ENCODE measurements at regions not wholly inside any gene's neighbourhood (a gene's known extent, or its start where the extent isn't known, plus 50 kb on each side); places are given as distances from the start of the nearest gene placed in this dataset.

- TF ChIP-seq CTCF (IDR thresholded peaks at IDR 0.05) (no peak), POLR2AphosphoS5 (IDR thresholded peaks at IDR 0.05; ENCODE audit: low read depth, low read length) (no peak)
These were observed 773.9 kb upstream of the FANCL start for GRCh38 chr2:59015027-59015426.
